Frontal cortex (tissue), 3 donors: ENCODE measurements at regions not wholly inside any gene's neighbourhood (a gene's known extent, or its start where the extent isn't known, plus 50 kb on each side); places are given as distances from the start of the nearest gene placed in this dataset.

Source experiments
- DNase-seq, 2 donors: peaks; one replicate each; pipeline ENCODE4 v3.0.0; 2012; ENCODE audit warnings: low spot score in 2 of 2
- FAIRE-seq: peaks from 2 replicates; lab custom pipeline; 2012; peaks lifted over from hg19 to GRCh38; lab: Jason Lieb, UNC
- donor health status: control.
- donor health status: control.
- donor health status: control.

DNA sequence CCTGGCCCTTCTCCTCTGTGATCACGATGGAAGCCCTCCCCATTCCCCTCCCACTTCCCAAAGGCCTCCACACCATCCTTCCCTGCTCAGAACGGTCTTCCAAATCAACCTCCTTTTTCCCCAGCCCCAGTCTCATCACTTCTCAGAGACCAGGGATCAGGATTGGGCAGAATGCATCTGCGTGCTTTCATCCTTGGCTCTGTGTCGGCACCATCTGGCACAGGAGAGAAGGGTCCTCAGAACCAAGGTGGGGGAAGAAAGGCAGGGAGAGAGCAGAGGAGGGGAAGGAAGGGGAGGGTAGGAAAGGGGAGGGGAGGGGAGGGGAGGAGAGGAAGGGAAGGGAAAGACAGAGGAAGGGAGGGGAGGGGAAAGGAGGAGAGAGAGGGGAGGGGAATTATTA, 52.4 kb upstream of the FICD start:
- no peak for DNase-seq
- no peak for FAIRE-seq

DNA sequence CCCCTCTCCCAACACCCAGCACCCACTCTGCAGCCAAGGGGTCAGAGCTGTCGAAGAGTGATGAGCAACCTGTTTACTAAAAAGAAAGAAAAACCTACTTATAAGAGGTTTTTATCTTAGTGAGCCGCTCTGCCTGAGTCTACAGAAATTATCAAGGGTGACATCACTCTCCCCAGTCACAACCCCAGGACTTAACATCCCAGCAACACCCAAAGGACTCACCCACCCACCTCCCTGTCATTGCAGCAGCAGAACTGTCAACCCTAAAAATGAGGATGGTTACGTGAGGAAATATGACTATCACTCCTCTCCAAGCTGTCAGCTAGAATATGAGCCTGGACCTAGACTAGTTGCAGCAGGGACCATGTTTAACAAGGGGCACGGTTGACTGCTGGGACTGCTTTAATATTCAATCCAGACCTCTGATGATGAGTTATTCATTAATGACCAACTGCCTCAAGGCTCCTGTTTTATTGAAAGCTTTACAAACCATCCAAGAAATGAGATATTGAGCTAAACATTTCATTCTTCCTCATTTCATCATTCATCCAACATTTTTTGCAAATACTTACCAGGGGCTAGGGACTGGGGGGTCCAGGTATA, 53.9 kb upstream of the FICD start:
- DNase-seq (no peak), FAIRE-seq (no peak)

DNA sequence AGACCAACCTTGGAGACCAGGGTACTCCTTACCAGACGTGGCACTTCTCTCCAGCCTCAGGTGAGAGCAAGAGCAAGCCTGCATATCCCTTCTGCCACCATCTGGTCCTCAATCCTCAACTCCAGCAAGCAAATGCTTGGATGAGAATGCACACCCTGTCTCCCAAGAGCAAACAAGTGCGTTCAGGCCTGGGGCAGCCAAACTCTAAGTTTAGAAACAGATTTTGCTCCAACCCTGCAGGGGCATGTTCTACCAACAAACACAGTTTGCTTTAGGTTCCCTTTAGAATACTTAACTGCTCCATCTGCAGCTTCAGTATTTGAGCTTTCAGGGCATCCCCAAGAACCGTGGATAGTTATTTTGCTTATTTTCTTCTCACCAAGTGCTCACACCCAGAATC, 55.9 kb upstream of the FICD start:
- DNase-seq, result no peak
- no peak for FAIRE-seq

DNA sequence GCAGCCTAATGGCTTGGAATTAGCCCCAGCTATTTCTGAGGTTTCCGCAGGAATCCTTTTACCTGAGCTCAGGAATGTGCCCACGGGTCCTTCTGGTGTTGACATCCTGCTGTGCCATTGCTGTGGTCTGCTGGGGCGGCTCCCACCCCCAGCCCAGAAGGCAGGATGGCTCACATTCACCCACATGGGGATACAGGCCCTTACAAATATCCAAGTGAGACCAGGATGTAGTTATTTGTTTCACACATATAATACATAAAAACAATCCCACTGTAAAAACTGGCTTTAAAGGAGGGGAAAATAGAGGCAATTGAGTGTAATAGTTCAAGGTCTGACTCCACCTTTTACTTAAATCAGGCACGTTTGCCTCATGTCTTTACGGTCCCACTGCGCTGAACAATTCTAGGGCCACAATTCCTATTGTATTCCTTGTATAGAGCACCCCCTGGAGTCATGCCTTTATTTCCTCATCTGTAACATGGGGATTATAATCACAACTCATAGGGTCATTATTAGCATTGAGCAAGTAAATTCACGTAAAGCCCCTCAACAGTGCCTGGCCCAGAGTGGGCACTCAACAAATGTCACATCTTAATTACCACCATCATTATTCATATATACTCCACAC, 57.2 kb upstream of the FICD start:
- FAIRE-seq, result no peak

DNA sequence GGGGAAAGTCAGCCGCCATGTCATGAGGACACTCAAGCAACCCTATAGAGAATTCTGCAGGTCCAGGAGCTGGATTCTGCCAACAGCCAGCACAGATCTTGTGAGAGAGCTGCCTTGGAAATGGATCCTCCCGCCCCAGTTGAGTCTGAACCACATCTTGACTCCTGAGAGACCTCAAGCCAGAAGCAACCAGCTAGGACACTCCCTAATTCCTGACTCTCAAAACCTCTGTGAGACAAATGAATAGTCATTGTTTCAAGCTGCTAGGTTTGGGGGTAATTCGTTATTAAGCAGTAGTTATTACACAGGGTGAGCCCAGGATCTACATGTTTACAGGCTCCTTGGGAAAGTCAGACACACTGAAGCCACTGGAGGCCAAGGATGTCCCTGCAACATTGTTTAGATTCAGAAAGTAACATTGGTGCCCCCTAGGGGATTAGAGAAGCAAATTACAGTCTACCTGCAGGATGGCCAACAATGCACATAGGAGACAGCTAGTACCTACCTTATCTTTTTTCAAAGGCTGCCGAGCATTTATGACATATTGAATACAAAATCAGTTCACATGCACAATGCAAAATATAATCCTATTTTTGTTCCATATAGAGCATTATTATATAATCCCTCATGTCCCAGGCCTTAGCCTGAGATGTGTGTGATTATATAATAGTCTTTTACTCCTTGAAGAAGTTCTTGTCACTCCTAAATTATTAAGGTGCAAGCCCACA, 57.9 kb upstream of the FICD start:
- FAIRE-seq (no peak), DNase-seq (peak; percentile 20 to 57)

More for the DNA sequence above, 57.2 kb upstream of the FICD start:
- no peak for DNase-seq

DNA sequence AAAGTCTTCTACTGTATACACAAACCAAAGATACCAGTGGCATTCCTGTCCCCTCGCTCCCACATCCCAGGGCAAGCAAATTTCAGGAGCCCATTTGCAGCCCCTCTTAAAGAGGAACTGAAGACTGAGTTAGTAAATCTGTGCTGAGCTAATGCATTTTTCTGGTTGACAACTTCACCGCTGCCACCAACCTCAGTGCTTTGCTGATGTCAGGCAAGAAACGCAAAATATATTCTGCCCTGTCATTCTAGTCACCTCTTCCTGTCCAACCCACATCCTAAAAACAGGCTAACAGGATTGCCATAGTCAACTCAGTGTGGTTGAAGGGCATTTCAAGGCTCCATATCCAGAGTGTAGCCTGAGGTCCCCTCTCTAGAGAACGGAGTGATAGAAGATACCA, 59.4 kb upstream of the FICD start:
- FAIRE-seq, result no peak
- DNase-seq, result no peak

DNA sequence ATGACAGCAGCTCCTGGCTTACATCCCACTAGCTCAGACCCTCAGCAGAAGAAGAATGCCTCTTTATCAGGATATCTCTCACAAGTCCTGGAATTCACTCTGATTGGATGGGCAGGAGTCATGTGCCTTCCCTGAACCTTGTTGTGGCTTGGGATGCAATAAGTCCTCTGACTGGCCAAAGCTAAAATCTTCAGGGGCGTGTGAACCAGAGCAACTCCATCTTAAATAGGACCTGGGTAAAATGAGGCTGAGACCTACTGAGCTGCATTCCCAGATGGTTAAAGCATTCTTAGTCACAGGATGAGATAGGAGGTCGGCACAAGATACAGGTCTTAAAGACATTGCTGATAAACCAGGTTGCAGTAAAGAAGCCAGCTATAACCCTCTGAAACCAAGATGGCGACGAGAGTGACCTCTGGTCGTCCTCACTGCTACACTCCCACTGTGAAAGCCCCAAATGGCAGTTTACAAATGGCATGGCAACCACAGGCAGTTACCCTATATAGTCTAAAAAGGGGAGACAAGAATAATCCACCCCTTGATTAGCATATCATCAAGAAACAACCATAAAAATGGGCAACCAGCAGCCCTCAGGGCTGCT, 60.4 kb upstream of the FICD start:
- DNase-seq (no peak), FAIRE-seq (no peak)

DNA sequence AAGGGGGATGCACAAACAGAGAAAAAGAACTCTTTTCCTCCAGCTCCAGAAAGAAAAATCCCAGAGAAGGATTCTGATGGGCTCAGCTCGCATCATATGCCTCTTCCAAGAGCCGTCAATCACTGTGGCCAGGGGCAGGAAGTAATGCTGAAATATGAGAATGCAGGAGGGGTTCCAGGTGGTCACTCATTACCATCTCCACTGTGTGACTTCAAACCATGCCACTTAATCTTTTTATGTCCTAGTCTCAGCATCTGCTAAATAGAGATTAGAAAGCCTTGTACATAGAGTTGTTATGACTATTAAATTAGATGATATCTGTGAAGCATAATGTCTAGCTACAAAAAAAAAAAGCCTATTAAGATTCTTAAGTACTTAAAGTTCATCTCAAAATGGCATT, 65.6 kb upstream of the FICD start:
- DNase-seq (no peak), FAIRE-seq (no peak)

DNA sequence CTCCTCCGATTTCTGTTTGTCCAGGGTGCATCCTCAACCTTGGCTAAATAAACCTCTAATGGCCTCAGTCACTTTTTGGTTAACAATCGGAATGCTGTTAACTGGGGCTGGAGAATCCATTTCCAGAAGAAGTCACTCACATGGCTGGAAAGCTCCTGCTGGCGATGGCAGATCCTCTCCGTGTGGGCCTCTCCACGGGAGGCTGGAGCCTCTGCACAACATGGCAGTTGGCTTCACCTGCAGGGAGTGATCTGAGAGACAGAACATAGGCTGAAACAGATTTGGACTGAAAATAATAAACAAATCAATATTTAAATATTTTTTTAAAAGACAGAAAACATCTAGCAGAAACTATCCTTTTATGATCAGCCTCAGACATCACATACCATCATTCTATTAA, 66.8 kb upstream of the FICD start:
- FAIRE-seq (no peak), DNase-seq (no peak)

DNA sequence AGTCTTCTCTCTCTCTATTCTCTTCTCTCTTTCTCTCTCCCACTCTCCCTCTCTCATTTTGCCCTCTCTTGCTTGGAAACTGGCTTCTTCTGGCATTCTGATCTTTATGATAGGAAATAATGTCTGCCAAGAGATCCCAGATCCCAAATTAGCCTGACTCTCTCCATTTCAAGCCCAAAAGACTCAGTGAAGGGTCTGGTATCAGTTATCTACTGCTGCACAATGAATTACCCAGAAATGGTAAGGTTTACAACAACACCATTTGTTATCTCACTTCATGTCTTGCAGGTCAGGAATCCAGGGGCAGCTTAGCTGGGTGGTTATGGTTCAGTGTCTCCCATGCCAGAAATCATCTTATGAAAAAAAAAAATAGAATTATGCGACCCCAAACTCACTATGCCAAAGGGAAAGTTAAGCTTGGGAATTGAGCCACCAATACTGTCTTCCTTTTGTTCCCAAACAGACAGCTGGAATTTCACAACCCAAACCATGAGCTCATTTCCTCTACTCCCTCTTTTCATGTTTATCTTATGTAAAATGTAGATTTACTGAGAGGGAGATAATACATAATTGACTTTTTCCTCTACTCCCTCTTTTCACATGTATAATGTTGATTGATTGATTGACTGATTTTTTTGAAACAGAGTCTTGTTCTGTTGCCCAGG, 67.8 kb upstream of the FICD start:
- no peak for FAIRE-seq
- no peak for DNase-seq

DNA sequence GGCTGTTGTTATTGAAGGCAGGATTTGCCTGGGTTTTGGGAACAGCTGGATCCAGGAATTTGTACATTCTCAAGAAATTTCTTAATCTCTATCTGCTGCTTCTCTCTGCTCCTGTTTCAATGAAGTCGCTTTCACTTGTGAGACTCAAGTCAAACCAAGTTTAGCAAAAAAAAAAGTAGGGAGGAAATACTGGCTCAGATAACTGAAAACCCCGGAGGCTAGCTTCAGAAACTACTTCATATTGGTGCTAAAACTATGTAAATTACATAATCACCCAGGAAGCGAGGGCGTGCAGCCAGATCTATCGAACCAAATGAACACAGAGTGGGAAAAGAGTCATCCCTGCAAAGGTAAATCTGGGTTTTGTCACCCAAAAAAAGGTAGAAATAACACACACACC, 68.3 kb upstream of the FICD start:
- FAIRE-seq, result no peak
- DNase-seq, result no peak

DNA sequence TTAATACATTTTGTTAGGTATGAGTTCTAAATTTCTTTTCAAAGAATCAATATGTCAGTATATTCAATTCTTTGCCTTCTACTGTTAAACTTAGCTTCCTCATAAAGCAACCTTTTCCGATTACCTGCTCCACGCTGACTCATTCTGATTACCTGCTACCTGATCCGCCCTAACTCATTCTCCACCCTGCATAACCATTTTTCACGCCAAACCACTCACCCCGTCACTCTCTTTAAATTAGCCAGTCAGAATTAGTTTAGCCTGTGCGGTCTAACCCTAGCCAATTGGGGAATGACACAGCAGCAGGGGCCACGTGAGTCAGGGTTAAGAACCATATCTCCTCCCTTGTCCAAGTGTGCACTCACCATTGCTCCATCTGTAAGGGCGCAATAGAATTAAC, 72.2 kb upstream of the FICD start:
- FAIRE-seq, result no peak
- DNase-seq, result no peak

DNA sequence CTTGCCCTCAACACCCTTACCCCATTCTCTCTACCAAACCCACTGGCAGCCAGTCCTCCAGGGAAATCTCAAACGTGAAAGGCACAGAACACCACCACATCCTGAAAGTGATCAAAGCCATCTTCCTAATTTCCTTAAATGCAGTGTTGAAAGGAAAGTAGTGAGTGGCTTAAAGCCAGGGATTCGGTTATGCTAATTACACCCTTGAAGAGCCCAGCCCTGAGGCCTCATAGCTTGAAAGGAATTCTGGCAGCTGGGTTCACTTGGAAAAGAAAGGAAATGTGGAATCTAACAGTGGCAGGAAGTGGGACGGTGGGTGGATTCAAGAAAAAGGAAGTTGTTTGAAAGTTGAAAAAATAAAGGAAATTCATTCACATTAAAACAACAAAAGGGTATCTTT, 73.0 kb upstream of the FICD start:
- DNase-seq (no peak), FAIRE-seq (no peak)

DNA sequence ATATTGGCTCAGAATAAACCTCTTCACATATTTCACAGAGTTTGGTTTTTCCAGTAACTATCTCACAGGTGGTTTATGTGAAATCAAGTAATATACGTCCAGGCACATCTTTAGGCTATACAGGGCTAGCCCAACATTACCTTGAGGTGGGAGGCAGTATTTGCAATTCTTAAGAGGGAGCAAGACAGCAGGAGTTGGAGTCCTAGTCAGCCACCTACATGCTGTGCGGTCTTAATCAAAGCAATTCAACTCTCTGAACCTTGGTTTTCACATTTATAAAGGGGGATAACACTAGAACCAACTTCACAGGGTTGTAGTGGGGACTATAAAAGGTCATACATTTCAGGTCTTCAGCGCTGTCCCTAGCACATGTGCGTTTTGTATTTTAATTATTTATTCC, 73.5 kb upstream of the FICD start:
- no peak for DNase-seq
- no peak for FAIRE-seq

DNA sequence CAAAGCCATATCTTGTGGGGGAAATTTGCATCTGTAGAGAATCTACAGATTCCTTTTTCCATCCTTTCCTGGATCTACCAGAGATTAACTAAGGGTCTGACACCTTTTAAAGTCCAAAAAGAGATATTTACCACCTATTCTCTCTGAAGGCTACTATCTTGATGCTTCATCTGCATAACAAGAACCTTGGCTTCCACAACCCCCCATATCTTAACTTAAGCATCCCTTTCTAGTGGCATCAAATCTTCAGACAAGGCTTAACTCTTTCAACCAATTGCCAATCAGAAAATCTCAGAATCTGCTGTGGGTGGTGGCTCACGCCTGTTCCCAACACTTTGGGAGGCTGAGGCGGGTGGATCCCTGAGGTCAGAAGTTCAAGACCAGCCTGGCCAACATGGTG, 74.3 kb upstream of the FICD start:
- DNase-seq, result no peak
- no peak for FAIRE-seq

DNA sequence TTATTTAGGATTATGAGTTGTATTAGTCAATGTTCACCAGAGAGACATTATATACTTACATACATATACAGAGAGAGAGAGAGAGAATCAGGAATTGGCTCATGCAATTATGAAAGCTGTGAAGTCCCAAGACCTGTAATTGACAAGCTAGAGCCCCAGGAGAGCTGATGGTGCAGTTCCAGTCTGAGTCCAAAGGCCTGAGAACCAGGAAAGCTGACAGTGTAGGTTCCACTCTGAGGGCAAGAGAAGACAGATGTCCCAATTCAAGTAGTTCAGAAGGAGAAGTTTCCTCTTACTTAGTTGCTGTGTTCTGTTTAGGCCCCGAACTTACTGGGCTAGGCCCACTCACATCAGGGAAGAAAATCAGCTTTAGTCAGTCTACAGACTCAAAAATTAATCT, 76.4 kb upstream of the FICD start:
- no peak for DNase-seq
- no peak for FAIRE-seq

DNA sequence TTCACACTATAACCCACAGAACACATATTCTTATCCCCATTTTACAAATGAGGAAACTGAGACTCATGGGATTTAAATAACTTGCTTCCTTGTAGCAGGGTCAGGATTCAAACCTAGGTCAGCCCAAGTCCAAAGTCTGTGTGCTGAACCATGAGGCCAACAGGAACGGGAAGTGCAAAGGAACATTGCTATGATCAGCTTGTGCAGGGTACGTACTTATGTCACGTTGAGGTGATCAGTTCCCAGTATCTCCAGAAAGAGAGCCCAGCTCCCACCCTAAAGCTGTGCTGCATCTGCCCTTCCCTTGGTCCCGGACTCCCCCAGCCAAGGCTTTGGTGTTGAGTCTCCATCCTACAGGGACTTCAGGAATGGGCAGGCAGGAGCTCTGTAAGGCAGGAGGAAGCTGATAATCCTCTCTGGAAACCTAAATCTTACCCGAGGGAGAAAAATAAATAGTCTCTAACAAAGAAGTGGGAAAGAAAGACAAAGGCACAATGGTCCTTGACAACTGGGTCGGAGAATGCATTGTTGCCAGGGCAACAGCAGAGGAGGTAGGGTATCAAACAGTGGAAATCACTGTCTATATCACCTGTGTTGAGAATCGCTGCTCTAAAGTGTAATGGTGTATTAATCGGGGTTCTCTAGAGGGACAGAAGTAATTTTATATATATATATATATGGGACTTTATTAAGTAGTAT, 82.5 kb upstream of the FICD start:
- no peak for DNase-seq
- FAIRE-seq, result no peak

DNA sequence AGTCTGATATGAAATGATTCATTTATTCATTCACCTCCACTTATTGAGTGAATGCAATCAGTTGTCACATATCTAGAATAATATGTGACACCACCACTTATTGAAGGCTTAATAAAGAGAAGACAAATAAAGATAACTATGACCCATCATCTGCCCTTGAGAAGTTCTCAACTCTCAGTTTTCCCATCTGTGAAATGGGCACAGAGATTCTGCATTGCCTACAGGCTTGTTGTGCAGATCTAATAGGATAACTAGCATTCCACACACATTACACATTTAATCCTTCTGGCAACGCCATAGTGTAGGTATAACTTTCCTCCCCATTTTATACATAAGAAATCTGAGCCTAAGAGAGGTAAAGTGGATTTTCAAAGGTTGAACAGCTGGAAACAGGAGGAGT, 84.2 kb upstream of the FICD start:
- DNase-seq, result no peak

DNA sequence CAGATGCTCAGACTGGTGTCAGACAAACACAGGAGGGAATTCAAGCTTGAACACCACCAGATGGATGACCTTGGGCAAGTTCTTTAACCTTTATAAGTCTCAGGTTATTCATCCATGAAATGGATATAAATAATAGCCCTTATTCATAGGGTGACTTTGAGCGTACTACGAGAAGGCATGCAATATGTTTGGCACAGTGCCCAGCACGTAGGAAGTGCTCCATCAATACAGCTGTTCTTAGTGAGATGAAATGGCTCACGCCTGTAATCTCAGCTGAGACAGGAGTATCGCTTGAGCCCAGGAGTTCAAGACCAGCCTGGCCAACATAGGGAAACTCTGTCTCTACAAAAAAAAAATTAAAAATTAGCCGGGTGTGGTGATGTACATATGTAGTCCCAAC, 84.8 kb upstream of the FICD start:
- FAIRE-seq (no peak), DNase-seq (no peak)

More for the DNA sequence above, 84.2 kb upstream of the FICD start:
- FAIRE-seq, result no peak

DNA sequence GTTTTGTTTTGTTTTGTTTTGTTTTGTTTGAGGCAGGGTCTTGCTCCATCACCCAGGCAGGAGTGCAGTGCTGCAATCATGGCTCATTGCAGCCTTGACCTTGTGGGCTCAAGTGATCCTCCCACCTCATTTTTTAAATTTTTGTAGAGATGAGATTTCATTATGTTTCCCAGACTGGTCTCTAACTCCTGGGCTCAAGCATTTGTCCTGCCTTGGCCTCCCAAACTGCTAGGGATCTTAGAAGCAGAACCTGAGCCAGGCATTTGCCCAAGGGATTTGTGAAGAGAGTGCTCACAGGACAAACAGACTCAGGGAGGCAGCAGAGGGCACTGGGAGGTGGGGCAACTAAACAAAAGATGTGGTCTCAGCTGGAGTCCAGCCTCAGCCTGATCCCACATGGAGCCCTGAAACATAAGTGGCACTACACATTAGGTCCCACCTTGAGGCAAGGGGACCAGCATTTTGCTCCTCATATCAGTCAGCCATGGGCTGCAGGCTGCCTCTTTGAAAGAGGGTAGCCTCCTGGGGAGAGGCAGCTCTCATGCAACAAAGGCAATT, 86.2 kb upstream of the CMKLR1 start:
- DNase-seq (no peak), FAIRE-seq (no peak)
